Spleen (tissue), 7 donors: ENCODE measurements at regions not wholly inside any gene's neighbourhood (a gene's known extent, or its start where the extent isn't known, plus 50 kb on each side); places are given as distances from the start of the nearest gene placed in this dataset.

Experiments
- CTCF ChIP-seq, 11 experiments: fragments of 200-600 bp in 7 of 11; fragments of 450-650 bp in 4 of 11; sonication (generic) in 4 of 11; IDR thresholded peaks in 8 of 11; conservative IDR thresholded peaks in 3 of 11; 1 replicate in 7 of 11; 2 replicates in 4 of 11; pipeline versions ENCODE4 v1.4.0 to v1.8.0; 2016 to 2021; ENCODE audit warnings: antibody characterized with exemption in 11 of 11, inconsistent platforms in 4 of 11, mild to moderate bottlenecking in 1 of 11
- POLR2A ChIP-seq, 3 donors: fragments of 450-650 bp; IDR thresholded peaks; one replicate each; pipeline ENCODE4 v1.5.1; 2017; ENCODE audit warnings: antibody characterized with exemption in 3 of 3, mild to moderate bottlenecking in 1 of 3
- POLR2AphosphoS5 ChIP-seq, 3 donors: sonication (generic); formaldehyde crosslinking; IDR thresholded peaks; one replicate each; pipeline ENCODE4 v1.5.1; 2017; ENCODE audit warnings: antibody characterized with exemption in 3 of 3
- donor health status: DM: no; HTN: no; CAD: no; lungs with moderate emphysema.
- donor health status: DM: no; HTN: no; CAD: no.
- donor health status: DM: no; HTN: no; CAD: no.

- TF ChIP-seq CTCF (IDR thresholded peaks at IDR 0.05 in 8 of 11, conservative IDR thresholded peaks at IDR 0.05 in 3 of 11) (no peak), POLR2A (IDR thresholded peaks at IDR 0.05) (no peak), POLR2AphosphoS5 (IDR thresholded peaks at IDR 0.05) (no peak)
Observed at GRCh38 chr11:131297441-131297840, 73.0 kb upstream of the NTM start.
